A673 (cell line): ENCODE measurements at regions not wholly inside any gene's neighbourhood (a gene's known extent, or its start where the extent isn't known, plus 50 kb on each side); places are given as distances from the start of the nearest gene placed in this dataset.

ENCODE experiments used
- BruUV-seq: library from RNA; stranded (reverse); fragments of 400-500 nt; replicated peaks from 2 replicates; lab custom pipeline; 2021; lab: Mats Ljungman, UMichigan
- CTCF ChIA-PET: fragments of 300-600 bp; sonication (Branson Sonifier 250); formaldehyde crosslinking; loops from one replicate; lab custom pipeline; 2022; ENCODE audit warnings: antibody characterized with exemption; lab: Charles Lee
- POLR2A ChIA-PET: fragments of 300-600 bp; sonication (Branson Sonifier 250); formaldehyde crosslinking; loops from one replicate; lab custom pipeline; 2022; ENCODE audit warnings: antibody characterized with exemption; ENCODE audit not compliant: low non-redundant PET; lab: Charles Lee
- DNase-seq: peaks from one replicate; pipeline ENCODE4 v3.0.0-alpha.2; 2015; ENCODE audit warnings: low spot score
- H3K27ac ChIP-seq: fragments of 200-600 bp; sonication (generic); 2 replicates; pipeline ENCODE4 v1.5.1; 2016; ENCODE audit warnings: mixed run types, low read depth, mild to moderate bottlenecking, mixed read lengths, antibody characterized with exemption, low read length; ENCODE audit not compliant: poor library complexity, severe bottlenecking
- H3K27me3 ChIP-seq: fragments of 200-600 bp; sonication (generic); replicated peaks from 2 replicates; pipeline ENCODE4 v1.6.1; 2017; ENCODE audit warnings: mixed run types, low read depth, mild to moderate bottlenecking, mixed read lengths, antibody characterized with exemption, low read length; ENCODE audit not compliant: insufficient read depth, poor library complexity
- H3K36me3 ChIP-seq: fragments of 200-600 bp; sonication (generic); 2 replicates; pipeline ENCODE4 v1.6.1; 2016; ENCODE audit warnings: mixed run types, mild to moderate bottlenecking, mixed read lengths, antibody characterized with exemption, low read length; ENCODE audit not compliant: insufficient read depth, poor library complexity, severe bottlenecking
- H3K4me1 ChIP-seq: fragments of 200-600 bp; sonication (generic); 2 replicates; pipeline ENCODE4 v1.6.1; 2017; ENCODE audit warnings: mixed run types, mild to moderate bottlenecking, mixed read lengths, antibody characterized with exemption, low read length; ENCODE audit not compliant: insufficient read depth, poor library complexity, severe bottlenecking
- H3K4me3 ChIP-seq: fragments of 200-600 bp; sonication (generic); 2 replicates; pipeline ENCODE4 v1.5.1; 2016; ENCODE audit warnings: low read depth, mixed run types, mild to moderate bottlenecking, mixed read lengths, low read length; ENCODE audit not compliant: poor library complexity, severe bottlenecking
- H3K9me3 ChIP-seq: fragments of 200-600 bp; sonication (generic); 2 replicates; pipeline ENCODE4 v1.6.1; 2016; ENCODE audit warnings: mixed run types, low read depth, mild to moderate bottlenecking, mixed read lengths, antibody characterized with exemption, low read length; ENCODE audit not compliant: poor library complexity, severe bottlenecking
- EZH2 ChIP-seq: fragments of 200-600 bp; sonication (generic); IDR thresholded peaks from 2 replicates; pipeline ENCODE4 v1.6.1; 2017; ENCODE audit warnings: borderline replicate concordance, low read depth, mild to moderate bottlenecking, mixed read lengths, antibody characterized with exemption, low read length; ENCODE audit not compliant: poor library complexity, severe bottlenecking
- intact Hi-C: fragments of 100-400 bp; cut with micrococcal nuclease; formaldehyde crosslinking; loops from one replicate; pipeline ENCODE4 v1.10.0; 2022; ENCODE audit not compliant: unreplicated experiment
- TF ChIP-seq, protein P1 (sequence below): fragments of 300-800, 200-600 bp; sonication (generic); conservative IDR thresholded peaks from 2 replicates; pipeline ENCODE4 v1.5.1; 2017; ENCODE audit warnings: low read depth, mild to moderate bottlenecking, antibody characterized with exemption, low read length, moderate library complexity, mixed read lengths

DNA sequence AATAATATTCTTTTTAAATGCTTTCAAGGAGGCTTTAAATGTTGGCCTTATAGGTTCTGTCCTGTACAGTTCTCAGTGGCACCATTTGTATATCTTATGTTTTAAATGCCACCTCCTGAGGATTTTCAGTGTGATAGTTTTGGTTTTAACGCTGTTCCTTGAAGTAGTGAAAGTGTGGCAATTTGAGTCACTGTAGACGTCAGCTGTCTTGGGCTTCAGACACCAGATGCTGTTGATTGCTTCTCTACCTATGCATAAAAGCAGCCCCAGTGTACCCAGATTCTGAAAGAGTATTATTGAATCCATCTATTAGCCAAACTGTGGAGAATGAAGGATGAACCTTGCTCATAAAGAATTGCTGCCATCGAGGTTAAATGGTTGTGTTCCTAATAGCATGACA is 316.8 kb upstream of the GBE1 start:
- intact Hi-C loops = no loop called here
- ChIA-PET CTCF (no interaction called here), POLR2A (no interaction called here)
- Histone ChIP-seq H3K4me1 (peaks cover 3% of the 10 kb centered on the region), H3K36me3 (no peaks in the 10 kb centered on the region), H3K9me3 (no peaks in the 10 kb centered on the region), H3K4me3 (no peak overlapping the region), H3K27me3 (no peaks in the 10 kb centered on the region), H3K27ac (no peak overlapping the region)
- TF ChIP-seq, protein P1, sequence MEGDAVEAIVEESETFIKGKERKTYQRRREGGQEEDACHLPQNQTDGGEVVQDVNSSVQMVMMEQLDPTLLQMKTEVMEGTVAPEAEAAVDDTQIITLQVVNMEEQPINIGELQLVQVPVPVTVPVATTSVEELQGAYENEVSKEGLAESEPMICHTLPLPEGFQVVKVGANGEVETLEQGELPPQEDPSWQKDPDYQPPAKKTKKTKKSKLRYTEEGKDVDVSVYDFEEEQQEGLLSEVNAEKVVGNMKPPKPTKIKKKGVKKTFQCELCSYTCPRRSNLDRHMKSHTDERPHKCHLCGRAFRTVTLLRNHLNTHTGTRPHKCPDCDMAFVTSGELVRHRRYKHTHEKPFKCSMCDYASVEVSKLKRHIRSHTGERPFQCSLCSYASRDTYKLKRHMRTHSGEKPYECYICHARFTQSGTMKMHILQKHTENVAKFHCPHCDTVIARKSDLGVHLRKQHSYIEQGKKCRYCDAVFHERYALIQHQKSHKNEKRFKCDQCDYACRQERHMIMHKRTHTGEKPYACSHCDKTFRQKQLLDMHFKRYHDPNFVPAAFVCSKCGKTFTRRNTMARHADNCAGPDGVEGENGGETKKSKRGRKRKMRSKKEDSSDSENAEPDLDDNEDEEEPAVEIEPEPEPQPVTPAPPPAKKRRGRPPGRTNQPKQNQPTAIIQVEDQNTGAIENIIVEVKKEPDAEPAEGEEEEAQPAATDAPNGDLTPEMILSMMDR = no peak
- TF ChIP-seq EZH2 = no peak
- no peak for DNase-seq
- no TSS peak for BruUV-seq

DNA sequence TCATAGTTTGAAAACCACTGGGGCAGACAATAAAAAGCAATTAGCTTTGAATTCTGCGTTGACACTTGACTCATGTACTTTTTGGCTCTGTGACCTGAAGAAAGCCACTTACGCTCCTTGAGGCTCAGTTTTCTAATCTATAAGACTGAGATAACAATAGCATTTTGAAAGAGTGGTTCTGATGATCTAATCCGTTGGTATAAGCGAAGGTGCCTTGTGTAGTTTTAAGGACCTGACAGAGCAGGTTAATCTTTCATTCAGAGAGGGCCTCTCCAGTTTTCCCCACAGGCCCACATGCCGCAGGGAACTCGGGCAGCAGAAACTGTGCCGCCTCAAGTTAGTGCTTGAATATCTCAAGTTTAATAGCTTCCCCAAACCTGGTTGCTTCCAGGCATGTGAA is 306.0 kb upstream of the GBE1 start:
- H3K27me3 ChIP-seq = no peaks in the 10 kb centered on the region
- H3K4me1 ChIP-seq = no peaks in the 10 kb centered on the region
- TF ChIP-seq EZH2 = no peak
- TF ChIP-seq, protein P1 = no peak
- no peaks in the 10 kb centered on the region for H3K9me3 ChIP-seq
- POLR2A ChIA-PET = no interaction called here
- H3K27ac ChIP-seq = no peak overlapping the region
- BruUV-seq = no TSS peak
- DNase-seq = no peak
- intact Hi-C loops = no loop called here
- CTCF ChIA-PET = no interaction called here
- H3K36me3 ChIP-seq = no peaks in the 10 kb centered on the region
- no peak overlapping the region for H3K4me3 ChIP-seq

- intact Hi-C loops = no loop called here
- no peak for DNase-seq
- Histone ChIP-seq H3K9me3 (no peaks in the 10 kb centered on the region), H3K4me3 (no peak overlapping the region), H3K27ac (no peak overlapping the region), H3K4me1 (no peaks in the 10 kb centered on the region), H3K27me3 (no peaks in the 10 kb centered on the region), H3K36me3 (no peaks in the 10 kb centered on the region)
- TF ChIP-seq EZH2 = no peak
- TF ChIP-seq, protein P1 = no peak
- CTCF ChIA-PET = no interaction called here
- POLR2A ChIA-PET = no interaction called here
- BruUV-seq = no TSS peak
These were observed 297.4 kb upstream of the GBE1 start for GRCh38 chr3:82058809-82059208.
